ENCODE measurements at regions not wholly inside any gene's neighbourhood (a gene's known extent, or its start where the extent isn't known, plus 50 kb on each side); places are given as distances from the start of the nearest gene placed in this dataset.

DNA sequence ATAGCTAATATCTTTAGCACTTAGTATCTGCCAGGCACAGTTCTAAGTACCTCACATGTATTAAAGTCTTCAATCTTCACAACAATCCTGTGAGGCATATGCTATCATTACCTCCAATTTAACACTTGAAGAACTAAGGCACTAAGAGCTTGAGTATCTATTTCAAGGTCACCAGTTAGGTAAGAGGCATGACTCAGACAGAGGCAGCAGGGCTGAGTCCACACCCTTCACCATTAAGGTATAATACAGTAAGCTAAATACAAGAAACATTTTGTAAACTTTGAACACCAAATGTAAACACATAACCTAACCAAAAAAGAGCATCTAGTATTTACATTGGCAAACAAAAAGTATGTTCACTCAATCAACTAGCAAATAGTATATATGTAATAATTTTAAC, 1410.9 kb downstream of the PCDH18 start:
- H3K4me3 ChIP-seq (ENCODE audit: low read length): no peak overlapping the region
- DNase-seq: no peak
- no peak overlapping the region for H3K27ac ChIP-seq (ENCODE audit: low read length)
- no peaks in the 10 kb centered on the region for H3K36me3 ChIP-seq (ENCODE audit: control insufficient read depth, insufficient read depth, low read length)
- no peaks in the 10 kb centered on the region for H3K4me1 ChIP-seq (ENCODE audit: control insufficient read depth, insufficient read depth, low read length)
- no peaks in the 10 kb centered on the region for H3K27me3 ChIP-seq (ENCODE audit: control insufficient read depth, insufficient read depth, low read length)
- H3K9me3 ChIP-seq (ENCODE audit: control insufficient read depth, low read depth, low read length): no peaks in the 10 kb centered on the region

DNA sequence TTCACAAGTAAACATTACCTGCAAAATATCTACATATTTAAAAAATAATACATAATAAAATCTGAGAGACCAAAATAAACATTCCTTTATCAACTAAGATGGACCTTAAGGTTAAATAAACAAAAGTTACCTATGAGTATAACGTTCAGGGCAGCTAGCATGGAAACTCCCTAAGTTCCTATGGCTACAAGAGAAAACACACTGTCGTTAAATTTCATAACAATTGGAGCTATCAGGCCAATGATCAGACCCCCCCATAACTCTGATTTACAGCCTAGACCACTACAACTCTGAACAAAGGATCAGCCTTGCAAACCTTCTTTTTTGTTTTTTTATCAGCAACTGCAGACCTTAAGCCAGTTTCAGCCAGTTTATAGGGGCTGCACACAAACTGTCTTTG, 1418.4 kb downstream of the PCDH18 start:
- Histone ChIP-seq H3K36me3 (ENCODE audit: control insufficient read depth, insufficient read depth, low read length) (no peaks in the 10 kb centered on the region), H3K4me3 (ENCODE audit: low read length) (no peak overlapping the region), H3K27ac (ENCODE audit: low read length) (no peak overlapping the region), H3K27me3 (ENCODE audit: control insufficient read depth, insufficient read depth, low read length) (no peaks in the 10 kb centered on the region), H3K4me1 (ENCODE audit: control insufficient read depth, insufficient read depth, low read length) (no peaks in the 10 kb centered on the region), H3K9me3 (ENCODE audit: control insufficient read depth, low read depth, low read length) (no peaks in the 10 kb centered on the region)
- no peak for DNase-seq
- no CpG with 5 or more reads among the region's 2 CpGs for WGBS (ENCODE audit: insufficient coverage, low lambda C conversion rate)

DNA sequence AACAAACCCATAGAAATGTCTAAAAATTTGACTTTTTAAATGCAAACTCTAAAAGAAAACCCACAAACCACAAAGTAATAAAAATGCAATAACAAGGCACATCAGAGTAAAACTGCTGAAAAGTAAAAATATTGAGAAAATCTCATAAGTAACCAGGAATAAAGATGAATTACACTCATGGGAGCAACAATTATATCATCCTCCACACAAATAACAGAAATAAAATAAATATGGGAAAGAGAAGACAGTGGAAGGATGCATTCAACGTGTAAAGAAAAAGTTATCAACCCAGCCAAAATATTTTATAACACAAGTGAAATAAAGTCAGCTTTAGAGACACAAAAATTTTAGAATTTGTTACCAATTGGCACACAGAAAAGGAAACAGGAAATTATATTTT, 1420.2 kb downstream of the PCDH18 start:
- DNase-seq: no peak
- Histone ChIP-seq H3K27me3 (ENCODE audit: control insufficient read depth, insufficient read depth, low read length) (no peaks in the 10 kb centered on the region), H3K4me1 (ENCODE audit: control insufficient read depth, insufficient read depth, low read length) (no peaks in the 10 kb centered on the region), H3K36me3 (ENCODE audit: control insufficient read depth, insufficient read depth, low read length) (no peaks in the 10 kb centered on the region), H3K9me3 (ENCODE audit: control insufficient read depth, low read depth, low read length) (no peaks in the 10 kb centered on the region), H3K4me3 (ENCODE audit: low read length) (no peak overlapping the region), H3K27ac (ENCODE audit: low read length) (no peak overlapping the region)
- WGBS (ENCODE audit: insufficient coverage, low lambda C conversion rate): 60% methylated on average over 1 of the region's 1 CpG

DNA sequence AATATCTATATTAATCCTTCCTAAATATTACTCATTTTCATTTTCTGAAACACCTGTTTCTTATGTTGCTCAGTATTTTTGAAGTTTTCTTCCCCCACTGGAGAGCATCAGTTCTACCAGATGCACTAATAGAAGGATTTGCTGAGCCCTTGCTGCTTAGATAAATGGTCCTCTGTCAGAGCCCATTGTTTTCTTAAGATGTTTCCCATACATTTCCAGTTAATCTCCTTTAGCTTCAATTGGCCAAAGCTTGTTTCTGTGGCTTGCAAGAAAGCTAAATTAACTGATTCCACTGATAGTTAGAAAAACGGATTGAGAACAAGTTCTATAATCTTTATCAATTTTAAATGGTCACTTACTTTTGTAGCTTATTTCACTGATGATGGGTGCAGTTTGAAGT, 1425.5 kb downstream of the PCDH18 start:
- WGBS (ENCODE audit: insufficient coverage, low lambda C conversion rate): no CpG with 5 or more reads among the region's 1 CpG
- Histone ChIP-seq H3K36me3 (ENCODE audit: control insufficient read depth, insufficient read depth, low read length) (no peaks in the 10 kb centered on the region), H3K4me1 (ENCODE audit: control insufficient read depth, insufficient read depth, low read length) (no peaks in the 10 kb centered on the region), H3K9me3 (ENCODE audit: control insufficient read depth, low read depth, low read length) (no peaks in the 10 kb centered on the region), H3K27me3 (ENCODE audit: control insufficient read depth, insufficient read depth, low read length) (no peaks in the 10 kb centered on the region), H3K27ac (ENCODE audit: low read length) (no peak overlapping the region), H3K4me3 (ENCODE audit: low read length) (no peak overlapping the region)
- no peak for DNase-seq

DNA sequence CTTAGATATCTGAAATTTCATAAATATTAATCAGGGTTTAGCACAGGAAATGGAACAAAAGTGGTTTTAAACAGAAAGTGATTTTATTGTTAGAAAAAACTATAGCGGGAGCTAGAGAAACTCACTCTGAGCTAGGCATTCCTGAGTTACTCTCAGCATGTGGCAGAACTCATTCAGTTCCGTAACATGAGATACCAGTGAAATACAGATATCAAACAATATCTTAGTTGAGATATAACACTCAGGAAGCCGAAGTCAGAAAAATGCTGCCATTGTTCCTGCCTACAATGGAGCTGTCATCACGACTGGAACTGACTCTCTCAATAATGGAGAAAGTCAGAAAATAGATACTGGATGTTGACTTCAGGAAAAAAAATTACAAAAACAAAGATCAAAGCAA, 1428.7 kb downstream of the PCDH18 start:
- no peak overlapping the region for H3K4me3 ChIP-seq (ENCODE audit: low read length)
- no peak for DNase-seq
- H3K36me3 ChIP-seq (ENCODE audit: control insufficient read depth, insufficient read depth, low read length): no peaks in the 10 kb centered on the region
- no peaks in the 10 kb centered on the region for H3K27me3 ChIP-seq (ENCODE audit: control insufficient read depth, insufficient read depth, low read length)
- H3K4me1 ChIP-seq (ENCODE audit: control insufficient read depth, insufficient read depth, low read length): no peaks in the 10 kb centered on the region
- no peak overlapping the region for H3K27ac ChIP-seq (ENCODE audit: low read length)
- 100% methylated on average over 1 of the region's 4 CpGs for WGBS (ENCODE audit: insufficient coverage, low lambda C conversion rate)
- peaks cover 3% of the 10 kb centered on the region for H3K9me3 ChIP-seq (ENCODE audit: control insufficient read depth, low read depth, low read length)

DNA sequence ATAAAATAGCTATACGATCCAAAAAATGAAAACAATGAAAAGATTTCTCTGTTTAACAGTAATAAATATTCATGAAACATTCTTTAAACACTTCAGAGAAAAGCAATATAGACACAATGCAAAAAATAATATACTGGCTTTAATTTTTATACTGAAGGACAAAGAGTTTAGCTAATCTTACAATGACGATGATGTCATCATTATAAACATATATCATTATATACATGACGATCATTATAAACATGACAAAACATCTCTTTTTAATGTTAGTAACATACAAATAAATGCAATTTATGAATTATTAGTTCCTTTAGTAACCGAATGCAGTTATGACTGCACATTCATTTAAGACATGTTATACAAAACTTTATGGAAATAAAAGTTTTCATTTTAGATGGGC, 1434.6 kb downstream of the PCDH18 start:
- WGBS (ENCODE audit: insufficient coverage, low lambda C conversion rate): 34% methylated on average over 3 of the region's 4 CpGs
- H3K4me3 ChIP-seq (ENCODE audit: low read length): no peak overlapping the region
- no peaks in the 10 kb centered on the region for H3K36me3 ChIP-seq (ENCODE audit: control insufficient read depth, insufficient read depth, low read length)
- H3K4me1 ChIP-seq (ENCODE audit: control insufficient read depth, insufficient read depth, low read length): no peaks in the 10 kb centered on the region
- H3K9me3 ChIP-seq (ENCODE audit: control insufficient read depth, low read depth, low read length): peaks cover 3% of the 10 kb centered on the region
- DNase-seq: no peak
- H3K27me3 ChIP-seq (ENCODE audit: control insufficient read depth, insufficient read depth, low read length): no peaks in the 10 kb centered on the region
- H3K27ac ChIP-seq (ENCODE audit: low read length): no peak overlapping the region

DNA sequence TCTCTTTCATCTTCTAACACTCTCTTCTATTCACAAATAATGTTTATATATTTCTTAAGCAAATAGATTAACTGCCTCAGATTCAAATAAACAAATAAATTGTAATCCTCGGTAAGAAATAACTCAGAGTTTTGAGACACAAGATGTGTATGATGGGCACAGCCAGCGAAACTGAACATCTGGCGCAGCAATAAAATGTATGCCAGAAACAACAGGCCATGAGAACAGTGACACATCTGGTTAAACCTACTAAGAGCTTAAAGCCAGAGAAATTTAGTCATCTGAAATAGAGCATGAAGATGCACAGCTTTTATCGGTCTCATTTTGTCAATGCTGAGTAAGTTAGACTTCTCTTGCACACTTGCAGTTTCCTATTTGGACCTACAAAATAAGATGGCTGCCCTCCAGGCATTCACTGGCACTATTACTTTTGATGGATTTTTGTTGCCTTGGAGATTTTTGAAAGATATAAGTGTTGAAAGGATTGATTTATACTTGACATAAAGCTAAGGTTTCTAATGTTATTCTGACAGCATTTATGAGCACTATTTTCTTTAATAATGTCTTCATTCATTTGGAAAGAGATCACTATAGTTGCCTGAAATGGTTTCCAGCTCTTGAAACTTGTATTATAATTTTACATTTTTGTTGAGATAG, 1444.0 kb downstream of the PCDH18 start:
- no peaks in the 10 kb centered on the region for H3K27me3 ChIP-seq (ENCODE audit: control insufficient read depth, insufficient read depth, low read length)
- H3K36me3 ChIP-seq (ENCODE audit: control insufficient read depth, insufficient read depth, low read length): no peaks in the 10 kb centered on the region
- WGBS (ENCODE audit: insufficient coverage, low lambda C conversion rate): 84% methylated on average over 3 of the region's 4 CpGs
- H3K4me3 ChIP-seq (ENCODE audit: low read length): no peak overlapping the region
- no peak overlapping the region for H3K27ac ChIP-seq (ENCODE audit: low read length)
- no peaks in the 10 kb centered on the region for H3K9me3 ChIP-seq (ENCODE audit: control insufficient read depth, low read depth, low read length)
- no peaks in the 10 kb centered on the region for H3K4me1 ChIP-seq (ENCODE audit: control insufficient read depth, insufficient read depth, low read length)
- no peak for DNase-seq

DNA sequence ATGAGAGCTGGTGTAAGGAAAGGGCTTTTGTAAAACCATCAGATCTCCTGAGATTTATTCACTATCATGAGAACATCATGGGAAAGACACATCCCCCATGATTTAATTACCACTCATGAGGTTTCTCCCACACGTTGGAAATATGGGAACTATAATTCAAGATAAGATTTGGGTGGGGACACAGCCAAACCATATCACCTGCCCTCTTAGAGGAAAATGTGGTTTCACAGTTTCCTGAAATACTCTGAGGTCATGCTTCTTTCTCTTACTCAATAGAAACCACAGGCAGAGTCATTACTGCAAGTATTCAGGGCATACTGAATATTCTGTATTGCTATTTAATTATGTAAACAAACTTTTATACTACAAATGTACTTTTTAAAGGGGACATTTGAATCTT, 1453.3 kb downstream of the PCDH18 start:
- DNase-seq: no peak
- H3K27me3 ChIP-seq (ENCODE audit: control insufficient read depth, insufficient read depth, low read length): no peaks in the 10 kb centered on the region
- H3K27ac ChIP-seq (ENCODE audit: low read length): no peak overlapping the region
- H3K4me3 ChIP-seq (ENCODE audit: low read length): no peak overlapping the region
- no CpG with 5 or more reads among the region's 1 CpG for WGBS (ENCODE audit: insufficient coverage, low lambda C conversion rate)
- no peaks in the 10 kb centered on the region for H3K36me3 ChIP-seq (ENCODE audit: control insufficient read depth, insufficient read depth, low read length)
- no peaks in the 10 kb centered on the region for H3K4me1 ChIP-seq (ENCODE audit: control insufficient read depth, insufficient read depth, low read length)
- H3K9me3 ChIP-seq (ENCODE audit: control insufficient read depth, low read depth, low read length): no peaks in the 10 kb centered on the region

DNA sequence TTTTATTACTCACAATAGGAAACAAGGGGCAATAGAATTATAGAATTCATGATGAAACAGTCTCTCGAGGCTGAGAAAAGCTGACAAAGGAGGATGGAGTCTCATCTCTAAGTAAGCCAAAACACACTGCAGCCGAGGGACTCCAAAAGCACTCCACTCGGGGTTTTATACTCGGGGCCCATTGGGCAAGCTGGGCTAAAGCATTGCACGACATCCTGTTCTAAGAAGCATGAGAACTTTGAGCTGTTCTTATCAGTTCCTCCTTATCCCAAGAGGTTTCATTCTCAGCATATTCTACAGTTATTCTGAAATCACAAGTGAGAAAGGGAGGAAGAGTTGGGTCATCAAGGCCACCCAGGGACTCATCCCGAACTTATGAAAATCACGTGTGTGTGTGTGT, 1475.5 kb downstream of the PCDH18 start:
- H3K4me3 ChIP-seq (ENCODE audit: low read length): no peak overlapping the region
- H3K9me3 ChIP-seq (ENCODE audit: control insufficient read depth, low read depth, low read length): no peaks in the 10 kb centered on the region
- H3K4me1 ChIP-seq (ENCODE audit: control insufficient read depth, insufficient read depth, low read length): no peaks in the 10 kb centered on the region
- DNase-seq: no peak
- H3K27ac ChIP-seq (ENCODE audit: low read length): no peak overlapping the region
- no peaks in the 10 kb centered on the region for H3K36me3 ChIP-seq (ENCODE audit: control insufficient read depth, insufficient read depth, low read length)
- H3K27me3 ChIP-seq (ENCODE audit: control insufficient read depth, insufficient read depth, low read length): no peaks in the 10 kb centered on the region
- no CpG with 5 or more reads among the region's 7 CpGs for WGBS (ENCODE audit: insufficient coverage, low lambda C conversion rate)

DNA sequence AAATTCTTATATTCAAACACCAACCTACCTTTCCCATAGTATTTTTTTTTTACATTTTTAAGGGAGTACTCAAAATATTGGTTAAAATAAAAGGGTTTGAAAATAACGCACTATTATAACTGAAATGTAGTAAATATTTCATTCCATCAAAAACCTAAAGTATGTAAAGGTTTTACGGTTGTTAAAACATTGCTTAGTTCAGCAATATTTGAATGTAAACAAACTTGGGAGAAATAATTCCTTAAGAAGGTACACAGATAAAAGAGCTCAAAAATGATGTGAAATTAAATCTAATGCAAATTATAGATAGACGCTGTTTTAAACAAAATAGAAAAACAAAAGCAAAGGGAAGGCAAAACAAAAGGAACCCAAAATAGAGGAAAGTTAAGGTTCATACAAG, 1476.9 kb downstream of the PCDH18 start:
- Histone ChIP-seq H3K4me3 (ENCODE audit: low read length) (no peak overlapping the region), H3K4me1 (ENCODE audit: control insufficient read depth, insufficient read depth, low read length) (no peaks in the 10 kb centered on the region), H3K27ac (ENCODE audit: low read length) (no peak overlapping the region), H3K27me3 (ENCODE audit: control insufficient read depth, insufficient read depth, low read length) (no peaks in the 10 kb centered on the region), H3K9me3 (ENCODE audit: control insufficient read depth, low read depth, low read length) (no peaks in the 10 kb centered on the region), H3K36me3 (ENCODE audit: control insufficient read depth, insufficient read depth, low read length) (no peaks in the 10 kb centered on the region)
- WGBS (ENCODE audit: insufficient coverage, low lambda C conversion rate): 88% methylated on average over 2 of the region's 3 CpGs
- no peak for DNase-seq

DNA sequence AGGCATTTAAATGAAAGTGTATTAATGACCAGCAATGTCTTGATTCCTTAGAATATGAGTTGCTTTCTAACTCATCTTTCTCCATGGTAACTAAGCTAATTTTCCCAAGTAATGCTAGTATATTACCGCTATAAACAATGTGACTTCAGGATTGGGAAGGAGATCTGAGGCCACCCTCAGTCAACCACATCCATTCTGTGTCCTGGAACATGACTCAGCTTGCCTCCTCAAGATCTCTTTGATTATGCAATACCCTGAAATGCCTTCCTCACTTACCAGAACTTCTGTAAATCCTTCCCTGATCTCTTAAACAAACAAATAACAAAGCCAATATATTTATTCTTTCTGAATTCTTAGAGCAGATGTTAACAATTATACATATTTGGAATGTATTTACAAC, 1495.5 kb downstream of the PCDH18 start:
- no peaks in the 10 kb centered on the region for H3K36me3 ChIP-seq (ENCODE audit: control insufficient read depth, insufficient read depth, low read length)
- no peak overlapping the region for H3K27ac ChIP-seq (ENCODE audit: low read length)
- H3K4me1 ChIP-seq (ENCODE audit: control insufficient read depth, insufficient read depth, low read length): no peaks in the 10 kb centered on the region
- no peak overlapping the region for H3K4me3 ChIP-seq (ENCODE audit: low read length)
- H3K9me3 ChIP-seq (ENCODE audit: control insufficient read depth, low read depth, low read length): no peaks in the 10 kb centered on the region
- no peak for DNase-seq
- H3K27me3 ChIP-seq (ENCODE audit: control insufficient read depth, insufficient read depth, low read length): no peaks in the 10 kb centered on the region
- no CpG with 5 or more reads among the region's 1 CpG for WGBS (ENCODE audit: insufficient coverage, low lambda C conversion rate)
